ENCODE measurements at regions not wholly inside any gene's neighbourhood (a gene's known extent, or its start where the extent isn't known, plus 50 kb on each side); places are given as distances from the start of the nearest gene placed in this dataset.

DNA sequence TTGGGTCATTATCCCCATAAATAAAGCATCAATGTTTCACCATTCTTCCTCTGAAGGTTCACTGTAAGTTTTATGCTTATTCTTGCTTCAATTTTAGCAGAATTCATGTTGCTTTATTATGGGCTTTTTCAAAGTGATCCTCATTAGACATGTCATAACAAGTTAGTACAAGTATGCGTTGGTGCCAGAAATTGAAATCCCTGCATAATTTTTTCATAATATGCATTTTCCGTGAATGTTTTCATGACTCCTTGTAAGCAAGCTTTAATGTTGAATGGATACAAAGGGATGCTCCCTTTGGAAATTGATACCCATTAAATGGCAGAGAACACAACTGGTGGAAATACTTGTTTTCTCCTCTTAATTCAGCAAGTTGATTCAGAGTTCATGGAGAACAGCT is 179.7 kb downstream of the ST6GAL2 start:
- intact Hi-C loops (cut with DNase I): no loop called here
- no peak for ATAC-seq
- TF ChIP-seq, protein P1, sequence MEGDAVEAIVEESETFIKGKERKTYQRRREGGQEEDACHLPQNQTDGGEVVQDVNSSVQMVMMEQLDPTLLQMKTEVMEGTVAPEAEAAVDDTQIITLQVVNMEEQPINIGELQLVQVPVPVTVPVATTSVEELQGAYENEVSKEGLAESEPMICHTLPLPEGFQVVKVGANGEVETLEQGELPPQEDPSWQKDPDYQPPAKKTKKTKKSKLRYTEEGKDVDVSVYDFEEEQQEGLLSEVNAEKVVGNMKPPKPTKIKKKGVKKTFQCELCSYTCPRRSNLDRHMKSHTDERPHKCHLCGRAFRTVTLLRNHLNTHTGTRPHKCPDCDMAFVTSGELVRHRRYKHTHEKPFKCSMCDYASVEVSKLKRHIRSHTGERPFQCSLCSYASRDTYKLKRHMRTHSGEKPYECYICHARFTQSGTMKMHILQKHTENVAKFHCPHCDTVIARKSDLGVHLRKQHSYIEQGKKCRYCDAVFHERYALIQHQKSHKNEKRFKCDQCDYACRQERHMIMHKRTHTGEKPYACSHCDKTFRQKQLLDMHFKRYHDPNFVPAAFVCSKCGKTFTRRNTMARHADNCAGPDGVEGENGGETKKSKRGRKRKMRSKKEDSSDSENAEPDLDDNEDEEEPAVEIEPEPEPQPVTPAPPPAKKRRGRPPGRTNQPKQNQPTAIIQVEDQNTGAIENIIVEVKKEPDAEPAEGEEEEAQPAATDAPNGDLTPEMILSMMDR (IDR thresholded peaks at IDR 0.05): no peak

DNA sequence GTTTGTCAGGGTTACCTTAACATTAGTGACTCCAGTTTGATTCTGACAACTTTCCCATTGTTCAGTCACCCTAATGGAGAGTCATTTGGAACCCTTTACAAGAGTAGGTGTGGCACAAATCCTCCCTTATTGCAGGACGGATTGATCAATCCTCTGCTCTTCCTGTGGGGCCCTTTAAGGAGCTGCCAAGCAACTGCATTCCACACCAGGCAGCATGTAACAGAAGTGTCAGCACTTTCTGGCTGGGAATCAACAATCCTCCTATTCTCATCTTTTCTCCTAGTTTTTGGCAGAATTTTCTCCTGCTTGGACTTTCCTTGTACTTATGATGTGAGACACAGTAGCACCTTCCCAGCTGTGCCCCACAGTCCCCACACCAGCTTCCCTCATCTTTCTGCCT is 177.8 kb downstream of the ST6GAL2 start:
- Histone ChIP-seq H3K27ac (no peak overlapping the region), H3K4me3 (no peak overlapping the region), H3K36me3 (no peaks in the 10 kb centered on the region), H3K27me3 (ENCODE audit: low read depth) (no peaks in the 10 kb centered on the region), H3K4me1 (no peaks in the 10 kb centered on the region), H3K9me3 (peaks cover 6% of the 10 kb centered on the region)
- intact Hi-C loops (cut with DNase I): no loop called here
- ATAC-seq (no peak), DNase-seq (no peak)
- TF ChIP-seq, protein P1 (IDR thresholded peaks at IDR 0.05): no peak

More for the DNA sequence above, 179.7 kb downstream of the ST6GAL2 start:
- Histone ChIP-seq H3K27me3 (ENCODE audit: low read depth) (no peaks in the 10 kb centered on the region), H3K36me3 (no peaks in the 10 kb centered on the region), H3K9me3 (no peaks in the 10 kb centered on the region), H3K4me3 (no peak overlapping the region), H3K27ac (no peak overlapping the region), H3K4me1 (no peaks in the 10 kb centered on the region)
- DNase-seq: no peak

DNA sequence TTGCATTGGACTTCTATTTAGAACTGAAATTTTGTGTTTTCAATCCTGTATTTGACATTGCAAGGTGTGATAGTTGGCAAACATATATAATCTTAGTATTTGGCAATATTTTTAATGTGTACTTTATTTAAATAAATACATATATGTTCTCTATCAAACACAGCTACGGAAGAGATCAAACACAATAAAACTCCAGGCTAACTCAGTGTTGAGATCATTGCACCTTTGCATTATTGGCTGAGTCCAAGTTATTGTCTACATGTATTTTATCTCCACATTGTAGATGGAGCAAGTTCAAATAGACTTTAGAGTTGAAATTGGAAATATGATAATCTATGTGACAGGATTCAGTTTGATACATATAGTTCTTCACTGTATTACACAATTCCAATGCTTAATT is 176.7 kb downstream of the ST6GAL2 start:
- TF ChIP-seq, protein P1 (IDR thresholded peaks at IDR 0.05): no peak
- intact Hi-C loops (cut with DNase I): no loop called here
- no peaks in the 10 kb centered on the region for H3K36me3 ChIP-seq
- ATAC-seq: no peak
- no peak overlapping the region for H3K27ac ChIP-seq
- no peak overlapping the region for H3K4me3 ChIP-seq
- DNase-seq: no peak
- no peaks in the 10 kb centered on the region for H3K27me3 ChIP-seq (ENCODE audit: low read depth)
- H3K4me1 ChIP-seq: no peaks in the 10 kb centered on the region
- H3K9me3 ChIP-seq: peaks cover 6% of the 10 kb centered on the region

DNA sequence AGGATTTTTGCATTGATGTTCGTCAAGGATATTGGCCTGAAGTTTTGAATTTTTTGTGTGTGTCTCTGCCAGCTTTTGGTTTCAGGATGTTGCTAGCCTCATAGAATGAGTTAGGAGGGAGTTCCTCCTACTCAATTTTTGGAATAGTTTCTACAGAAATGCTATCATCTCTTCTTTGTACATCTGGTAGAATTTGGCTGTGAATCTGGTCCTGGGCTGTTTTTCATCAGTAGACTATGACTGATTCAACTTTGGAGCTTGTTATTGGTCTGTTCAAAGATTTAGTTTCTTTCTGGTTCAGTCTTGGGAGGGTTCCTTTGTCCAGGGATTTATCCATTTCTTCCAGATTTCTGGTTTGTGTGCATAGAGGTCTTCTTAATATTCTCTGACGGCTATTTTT is 166.7 kb downstream of the ST6GAL2 start:
- TF ChIP-seq, protein P1 (IDR thresholded peaks at IDR 0.05): no peak
- DNase-seq: no peak
- intact Hi-C loops (cut with DNase I): no loop called here
- no peaks in the 10 kb centered on the region for H3K4me1 ChIP-seq
- H3K27me3 ChIP-seq (ENCODE audit: low read depth): no peaks in the 10 kb centered on the region
- no peak overlapping the region for H3K4me3 ChIP-seq
- peaks cover 12% of the 10 kb centered on the region for H3K9me3 ChIP-seq
- no peak for ATAC-seq
- no peaks in the 10 kb centered on the region for H3K36me3 ChIP-seq
- no peak overlapping the region for H3K27ac ChIP-seq

DNA sequence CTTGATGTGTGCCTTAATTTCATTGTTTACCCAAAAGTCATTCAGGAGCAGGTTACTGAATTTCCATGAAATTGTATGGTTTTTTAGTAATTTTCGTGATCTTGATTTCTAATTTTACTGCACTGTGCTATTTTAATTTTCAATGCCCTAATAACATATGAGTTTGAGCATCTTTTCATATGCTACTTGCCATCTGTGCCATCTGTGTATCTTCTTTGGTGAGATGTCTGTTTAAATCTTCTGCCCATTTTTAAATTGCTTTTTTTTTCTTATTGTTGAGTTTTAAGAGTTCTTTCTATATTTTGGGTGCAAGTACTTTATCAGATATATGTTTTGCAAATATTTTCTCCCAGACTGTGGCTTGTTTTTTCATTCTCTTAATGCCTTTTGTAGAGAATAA is 165.9 kb downstream of the ST6GAL2 start:
- no peaks in the 10 kb centered on the region for H3K27me3 ChIP-seq (ENCODE audit: low read depth)
- H3K36me3 ChIP-seq: no peaks in the 10 kb centered on the region
- intact Hi-C loops (cut with DNase I): no loop called here
- no peak overlapping the region for H3K4me3 ChIP-seq
- DNase-seq: no peak
- H3K4me1 ChIP-seq: no peaks in the 10 kb centered on the region
- H3K27ac ChIP-seq: no peak overlapping the region
- peaks cover 12% of the 10 kb centered on the region for H3K9me3 ChIP-seq
- ATAC-seq: no peak
- TF ChIP-seq, protein P1 (IDR thresholded peaks at IDR 0.05): no peak

DNA sequence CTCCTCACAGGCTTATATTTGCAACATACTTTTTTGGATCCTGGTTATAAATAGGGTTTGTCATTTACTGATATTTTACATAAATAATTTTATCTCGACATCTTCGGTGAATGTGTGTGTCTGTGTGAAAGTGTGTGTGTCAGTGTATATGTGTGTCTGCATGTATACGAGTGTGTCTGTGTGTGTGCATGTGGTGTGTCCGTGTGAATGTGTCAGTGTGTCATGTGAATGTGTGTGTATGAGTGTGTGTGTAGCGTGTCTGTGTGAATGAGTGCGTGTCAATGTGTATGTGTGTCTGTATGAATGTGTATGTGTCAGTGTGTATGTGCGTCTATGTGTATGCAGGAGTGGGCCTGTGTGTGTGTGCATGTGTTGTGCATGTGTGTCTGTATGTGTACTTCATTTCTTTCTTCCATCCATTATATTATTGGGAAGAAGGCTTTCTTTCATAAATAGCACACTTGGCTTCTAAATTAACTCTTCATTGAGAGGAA is 161.6 kb downstream of the ST6GAL2 start:
- DNase-seq (no peak), ATAC-seq (no peak)
- no peaks in the 10 kb centered on the region for H3K4me1 ChIP-seq
- no peak overlapping the region for H3K4me3 ChIP-seq
- H3K9me3 ChIP-seq: no peaks in the 10 kb centered on the region
- intact Hi-C loops (cut with DNase I): no loop called here
- H3K27ac ChIP-seq: no peak overlapping the region
- no peaks in the 10 kb centered on the region for H3K27me3 ChIP-seq (ENCODE audit: low read depth)
- TF ChIP-seq, protein P1 (IDR thresholded peaks at IDR 0.05): no peak
- H3K36me3 ChIP-seq: no peaks in the 10 kb centered on the region

Measured in lower lobe of right lung (tissue), 2 donors.